ENCODE measurements at regions not wholly inside any gene's neighbourhood (a gene's known extent, or its start where the extent isn't known, plus 50 kb on each side); places are given as distances from the start of the nearest gene placed in this dataset.

DNA sequence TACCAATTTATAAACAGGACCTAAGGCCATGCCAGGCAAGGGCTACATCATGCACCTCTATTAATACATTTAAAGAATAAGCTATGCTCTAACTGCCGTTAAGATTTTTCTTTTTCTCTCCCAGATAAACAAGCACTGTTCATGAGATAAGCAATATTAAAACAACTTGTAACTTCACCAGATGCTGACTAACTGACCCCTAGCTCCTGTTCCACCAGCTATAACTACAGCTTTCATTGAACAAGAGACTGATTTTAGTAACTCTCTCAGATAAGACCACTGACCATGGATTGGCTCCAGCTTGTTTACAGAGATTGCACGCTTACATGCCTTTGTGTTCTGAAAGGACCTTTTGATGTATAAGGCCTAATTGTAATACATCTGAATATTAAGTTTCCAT, 540.7 kb upstream of the NECTIN3 start:
- Mint-ChIP-seq H3K27ac (no peak overlapping the region), H3K27me3 (ENCODE audit: insufficient read depth) (no peaks in the 10 kb centered on the region), H3K9me3 (no peaks in the 10 kb centered on the region), H3K36me3 (ENCODE audit: low read depth) (no peaks in the 10 kb centered on the region), H3K4me3 (no peak overlapping the region), H3K4me1 (ENCODE audit: low read depth) (no peaks in the 10 kb centered on the region)
- intact Hi-C loops (cut with micrococcal nuclease): no loop called here
- DNase-seq (ENCODE audit: low spot score): no peak

DNA sequence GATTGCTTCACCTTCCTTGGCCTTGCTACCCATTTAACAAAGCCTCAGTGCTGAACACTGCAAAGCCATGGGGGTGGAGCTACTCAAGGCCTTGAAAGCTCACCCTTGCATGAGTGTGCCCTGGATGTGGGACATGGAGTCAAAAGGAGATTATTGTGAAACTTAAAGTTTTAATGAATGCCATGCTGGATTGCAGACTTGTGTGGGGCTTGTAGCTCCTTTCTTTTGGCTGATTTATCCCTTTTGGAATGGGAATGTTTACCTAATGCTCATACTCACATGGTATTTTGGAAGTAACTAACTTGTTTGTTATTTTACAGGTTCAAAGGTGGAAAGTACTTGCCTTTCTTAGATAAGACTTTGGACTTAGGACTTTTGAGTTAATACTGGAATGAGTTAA, 538.5 kb upstream of the NECTIN3 start:
- Mint-ChIP-seq H3K27me3 (ENCODE audit: insufficient read depth) (no peaks in the 10 kb centered on the region), H3K4me1 (ENCODE audit: low read depth) (no peaks in the 10 kb centered on the region), H3K4me3 (no peak overlapping the region), H3K27ac (no peak overlapping the region), H3K9me3 (no peaks in the 10 kb centered on the region), H3K36me3 (ENCODE audit: low read depth) (no peaks in the 10 kb centered on the region)
- intact Hi-C loops (cut with micrococcal nuclease): no loop called here
- no peak for DNase-seq (ENCODE audit: low spot score)

DNA sequence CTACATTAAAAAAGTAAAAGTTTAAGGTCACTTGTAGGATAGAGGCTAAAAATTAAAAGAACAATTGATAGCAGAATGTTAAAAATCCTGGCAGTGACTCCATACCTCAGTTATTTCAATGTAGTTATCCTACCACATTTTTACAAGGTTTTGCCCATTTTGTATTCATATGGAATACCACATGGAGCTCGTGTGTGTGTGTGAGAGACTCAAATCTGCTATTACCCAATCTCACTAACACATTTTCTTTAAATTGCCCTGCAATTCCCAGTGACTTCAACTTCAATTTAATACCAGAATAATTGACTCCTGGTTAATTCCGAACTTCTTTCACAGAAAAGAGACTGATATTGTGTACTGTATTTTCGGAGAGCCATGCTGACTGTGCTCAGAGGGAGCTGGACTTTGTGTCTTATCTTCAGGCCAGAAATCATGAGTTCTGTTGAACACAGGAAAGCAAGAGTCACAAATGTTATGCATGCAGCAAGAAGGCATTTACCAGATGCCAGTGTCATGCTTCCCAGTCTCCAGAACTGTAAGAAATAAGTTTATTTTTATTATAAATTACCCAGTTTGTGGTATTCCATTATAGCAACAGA, 529.0 kb upstream of the NECTIN3 start:
- Mint-ChIP-seq H3K9me3 (no peaks in the 10 kb centered on the region), H3K36me3 (ENCODE audit: low read depth) (no peaks in the 10 kb centered on the region), H3K4me3 (no peak overlapping the region), H3K27ac (no peak overlapping the region), H3K27me3 (ENCODE audit: insufficient read depth) (no peaks in the 10 kb centered on the region), H3K4me1 (ENCODE audit: low read depth) (no peaks in the 10 kb centered on the region)
- intact Hi-C loops (cut with micrococcal nuclease): no loop called here
- no peak for DNase-seq (ENCODE audit: low spot score)

DNA sequence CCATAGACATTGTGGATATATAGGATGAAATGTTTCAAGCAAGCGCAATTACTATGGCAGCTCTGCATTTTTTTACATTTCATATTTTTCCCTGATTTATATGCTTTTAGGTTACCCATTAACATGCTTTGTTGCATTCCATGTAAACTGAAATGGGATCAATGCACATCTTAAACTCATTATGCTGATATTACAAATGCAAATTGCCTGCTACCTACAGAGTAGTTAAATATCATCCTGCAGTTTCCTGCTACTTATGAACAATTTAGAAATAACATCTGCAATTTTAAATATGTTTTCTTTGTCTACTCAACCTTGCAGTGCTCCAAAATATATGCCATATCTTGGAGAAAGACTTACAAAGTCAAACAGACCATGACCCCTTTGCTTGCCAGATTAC, 526.9 kb upstream of the NECTIN3 start:
- DNase-seq (ENCODE audit: low spot score): no peak
- no peak overlapping the region for H3K4me3 Mint-ChIP-seq
- H3K9me3 Mint-ChIP-seq: no peaks in the 10 kb centered on the region
- no peaks in the 10 kb centered on the region for H3K27me3 Mint-ChIP-seq (ENCODE audit: insufficient read depth)
- intact Hi-C loops (cut with micrococcal nuclease): no loop called here
- H3K4me1 Mint-ChIP-seq (ENCODE audit: low read depth): no peaks in the 10 kb centered on the region
- no peaks in the 10 kb centered on the region for H3K36me3 Mint-ChIP-seq (ENCODE audit: low read depth)
- no peak overlapping the region for H3K27ac Mint-ChIP-seq

DNA sequence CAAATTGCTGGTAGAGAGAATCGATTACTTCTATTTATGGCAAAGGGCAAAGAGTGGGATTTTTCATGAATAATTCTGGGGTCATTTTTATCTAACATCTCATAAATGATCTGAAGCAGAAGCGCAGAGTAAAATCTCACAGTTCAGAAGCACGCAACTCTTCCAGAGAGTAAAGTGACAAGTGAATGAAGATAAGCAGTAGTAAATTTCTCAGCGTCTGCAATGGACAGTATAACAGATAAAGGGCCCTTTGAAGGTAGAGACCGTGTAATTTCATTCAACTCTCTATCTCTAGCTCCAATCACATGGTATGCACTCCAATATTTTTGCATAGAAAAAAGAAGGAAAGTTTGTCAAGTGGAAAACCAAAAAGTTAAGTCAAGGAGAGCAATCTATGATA, 521.1 kb upstream of the NECTIN3 start:
- no peak for DNase-seq (ENCODE audit: low spot score)
- no peaks in the 10 kb centered on the region for H3K4me1 Mint-ChIP-seq (ENCODE audit: low read depth)
- H3K9me3 Mint-ChIP-seq: no peaks in the 10 kb centered on the region
- H3K36me3 Mint-ChIP-seq (ENCODE audit: low read depth): no peaks in the 10 kb centered on the region
- H3K27ac Mint-ChIP-seq: no peak overlapping the region
- no peaks in the 10 kb centered on the region for H3K27me3 Mint-ChIP-seq (ENCODE audit: insufficient read depth)
- H3K4me3 Mint-ChIP-seq: no peak overlapping the region
- intact Hi-C loops (cut with micrococcal nuclease): no loop called here

DNA sequence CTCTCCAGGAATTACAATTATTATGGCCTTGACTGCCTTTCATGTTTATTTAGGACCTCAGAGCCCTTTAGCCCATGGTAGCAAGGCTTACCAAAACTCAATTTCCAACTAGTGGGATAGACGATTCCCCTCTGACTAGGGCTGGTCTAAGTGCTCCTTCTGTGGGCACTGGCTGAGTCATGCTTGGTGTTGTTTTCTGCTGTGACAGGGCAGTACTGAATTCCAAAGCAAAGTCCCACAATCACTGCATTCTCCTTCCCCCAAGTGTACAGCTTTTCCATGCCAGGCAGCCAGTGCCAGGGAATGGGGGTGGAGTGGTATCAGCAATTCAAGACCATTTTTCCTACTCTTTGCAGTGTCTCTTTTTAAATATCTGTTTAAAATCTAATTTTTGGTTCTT, 509.0 kb upstream of the NECTIN3 start:
- no peaks in the 10 kb centered on the region for H3K9me3 Mint-ChIP-seq
- H3K27ac Mint-ChIP-seq: no peak overlapping the region
- H3K4me1 Mint-ChIP-seq (ENCODE audit: low read depth): no peaks in the 10 kb centered on the region
- DNase-seq (ENCODE audit: low spot score): no peak
- H3K4me3 Mint-ChIP-seq: no peak overlapping the region
- no peaks in the 10 kb centered on the region for H3K36me3 Mint-ChIP-seq (ENCODE audit: low read depth)
- intact Hi-C loops (cut with micrococcal nuclease): no loop called here
- H3K27me3 Mint-ChIP-seq (ENCODE audit: insufficient read depth): no peaks in the 10 kb centered on the region

DNA sequence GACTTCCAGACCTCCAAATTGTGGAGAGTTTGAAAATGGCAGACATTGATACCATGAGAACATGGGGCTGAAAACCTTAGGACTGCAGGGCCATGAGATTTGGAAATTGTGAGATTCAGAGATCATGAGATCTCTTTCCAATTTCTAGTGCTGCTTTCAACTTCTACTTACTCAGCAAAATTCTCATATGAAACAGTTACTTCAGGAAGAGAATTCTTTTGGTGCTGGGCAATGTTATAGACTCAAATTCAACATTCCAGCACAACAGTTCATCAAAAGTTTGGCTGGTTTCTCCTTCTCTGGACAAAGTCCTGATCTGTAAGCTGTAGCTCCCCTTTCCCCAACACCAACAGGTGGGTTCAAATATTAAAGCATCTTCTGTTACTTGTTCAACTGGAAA, 506.9 kb upstream of the NECTIN3 start:
- no peak for DNase-seq (ENCODE audit: low spot score)
- Mint-ChIP-seq H3K4me1 (ENCODE audit: low read depth) (no peaks in the 10 kb centered on the region), H3K4me3 (no peak overlapping the region), H3K27ac (no peak overlapping the region), H3K9me3 (no peaks in the 10 kb centered on the region), H3K27me3 (ENCODE audit: insufficient read depth) (no peaks in the 10 kb centered on the region), H3K36me3 (ENCODE audit: low read depth) (no peaks in the 10 kb centered on the region)
- intact Hi-C loops (cut with micrococcal nuclease): no loop called here

DNA sequence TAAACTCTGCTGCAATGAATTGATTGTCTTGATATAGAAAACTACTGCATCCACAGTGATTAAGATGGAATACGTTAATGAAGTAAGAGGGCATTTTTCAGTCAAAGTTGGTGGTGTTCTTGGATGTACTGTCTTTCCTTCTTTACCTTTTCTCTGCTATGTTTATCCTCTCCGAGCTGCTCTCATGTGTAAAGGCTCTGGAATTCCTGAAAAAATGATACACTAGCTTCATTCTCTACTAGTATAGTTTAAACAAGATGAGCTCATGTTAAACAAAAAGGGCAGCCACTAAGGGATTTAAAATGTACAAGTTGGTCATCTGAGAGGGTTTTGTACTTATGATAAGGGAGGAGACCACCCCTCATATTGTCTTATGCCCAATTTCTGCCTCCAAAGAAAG, 504.6 kb upstream of the NECTIN3 start:
- H3K9me3 Mint-ChIP-seq: no peaks in the 10 kb centered on the region
- no peak overlapping the region for H3K27ac Mint-ChIP-seq
- intact Hi-C loops (cut with micrococcal nuclease): no loop called here
- no peaks in the 10 kb centered on the region for H3K4me1 Mint-ChIP-seq (ENCODE audit: low read depth)
- H3K36me3 Mint-ChIP-seq (ENCODE audit: low read depth): no peaks in the 10 kb centered on the region
- no peaks in the 10 kb centered on the region for H3K27me3 Mint-ChIP-seq (ENCODE audit: insufficient read depth)
- H3K4me3 Mint-ChIP-seq: no peak overlapping the region
- no peak for DNase-seq (ENCODE audit: low spot score)

DNA sequence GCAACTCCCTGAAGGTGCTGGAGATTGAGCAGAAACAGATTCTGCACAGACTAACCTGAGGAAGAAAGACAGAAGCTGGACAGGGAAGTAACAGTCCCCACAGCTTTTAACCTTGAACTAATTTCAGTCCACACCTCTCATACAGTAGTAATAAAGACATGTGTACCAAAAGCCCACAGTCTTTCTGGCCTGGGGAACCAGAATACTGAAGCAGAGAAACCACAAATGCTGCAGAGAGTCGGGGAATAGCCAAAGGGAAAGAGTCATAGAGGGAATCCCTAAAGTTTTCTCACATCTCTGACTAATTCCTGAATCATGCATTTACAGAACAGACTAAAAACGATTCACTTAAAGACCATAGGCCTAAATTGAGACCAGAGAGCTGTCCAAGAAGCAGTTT, 503.4 kb upstream of the NECTIN3 start:
- H3K9me3 Mint-ChIP-seq: no peaks in the 10 kb centered on the region

DNA sequence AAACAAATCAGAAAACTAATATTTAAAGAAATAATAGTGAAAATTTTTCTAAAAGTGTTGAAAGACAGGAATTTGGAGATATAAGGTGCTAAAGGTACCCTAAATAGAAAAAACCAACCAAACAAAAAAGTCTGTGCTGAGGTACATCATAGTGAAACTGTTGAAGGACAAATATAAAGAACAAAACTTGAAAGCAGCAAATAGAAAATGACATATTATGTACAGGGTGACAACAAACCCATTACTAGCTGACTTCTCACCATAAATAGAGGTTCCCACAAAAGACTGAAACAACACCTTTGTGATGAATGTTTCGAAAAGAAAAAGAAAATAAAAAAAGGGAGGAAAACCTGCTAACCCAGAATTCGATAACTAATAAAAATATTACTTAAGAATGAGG, 502.5 kb upstream of the NECTIN3 start:
- no peaks in the 10 kb centered on the region for H3K27me3 Mint-ChIP-seq (ENCODE audit: insufficient read depth)
- intact Hi-C loops (cut with micrococcal nuclease): no loop called here
- H3K36me3 Mint-ChIP-seq (ENCODE audit: low read depth): no peaks in the 10 kb centered on the region
- H3K4me3 Mint-ChIP-seq: no peak overlapping the region
- H3K9me3 Mint-ChIP-seq: no peaks in the 10 kb centered on the region
- no peak for DNase-seq (ENCODE audit: low spot score)
- no peaks in the 10 kb centered on the region for H3K4me1 Mint-ChIP-seq (ENCODE audit: low read depth)
- H3K27ac Mint-ChIP-seq: no peak overlapping the region

More for the DNA sequence above, 503.4 kb upstream of the NECTIN3 start:
- no peaks in the 10 kb centered on the region for H3K27me3 Mint-ChIP-seq (ENCODE audit: insufficient read depth)
- intact Hi-C loops (cut with micrococcal nuclease): no loop called here
- DNase-seq (ENCODE audit: low spot score): no peak
- H3K4me1 Mint-ChIP-seq (ENCODE audit: low read depth): no peaks in the 10 kb centered on the region
- H3K27ac Mint-ChIP-seq: no peak overlapping the region
- no peaks in the 10 kb centered on the region for H3K36me3 Mint-ChIP-seq (ENCODE audit: low read depth)
- H3K4me3 Mint-ChIP-seq: no peak overlapping the region

DNA sequence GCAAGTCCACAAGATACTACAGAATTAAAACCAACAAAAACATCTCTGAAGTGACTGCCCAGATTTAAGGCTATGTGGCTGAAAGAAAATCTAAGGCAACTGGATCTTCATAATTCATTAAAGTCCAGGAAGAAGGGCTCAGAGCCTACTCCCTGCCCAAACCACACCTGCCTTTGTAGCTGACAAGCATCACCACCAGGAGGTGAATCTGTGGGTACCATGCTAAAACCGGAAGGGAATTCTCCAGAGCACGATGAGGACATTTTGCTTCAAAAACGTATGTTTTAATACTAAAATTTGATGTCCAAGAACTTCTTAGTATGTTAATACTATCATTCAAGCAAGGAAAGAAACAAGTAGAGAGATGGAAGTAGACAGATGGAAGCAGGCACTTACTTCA, 495.9 kb upstream of the NECTIN3 start:
- no peak overlapping the region for H3K27ac Mint-ChIP-seq
- no peak for DNase-seq (ENCODE audit: low spot score)
- H3K27me3 Mint-ChIP-seq (ENCODE audit: insufficient read depth): peaks cover 2% of the 10 kb centered on the region
- no peaks in the 10 kb centered on the region for H3K9me3 Mint-ChIP-seq
- no peak overlapping the region for H3K4me3 Mint-ChIP-seq
- no peaks in the 10 kb centered on the region for H3K36me3 Mint-ChIP-seq (ENCODE audit: low read depth)
- intact Hi-C loops (cut with micrococcal nuclease): no loop called here
- H3K4me1 Mint-ChIP-seq (ENCODE audit: low read depth): no peaks in the 10 kb centered on the region

DNA sequence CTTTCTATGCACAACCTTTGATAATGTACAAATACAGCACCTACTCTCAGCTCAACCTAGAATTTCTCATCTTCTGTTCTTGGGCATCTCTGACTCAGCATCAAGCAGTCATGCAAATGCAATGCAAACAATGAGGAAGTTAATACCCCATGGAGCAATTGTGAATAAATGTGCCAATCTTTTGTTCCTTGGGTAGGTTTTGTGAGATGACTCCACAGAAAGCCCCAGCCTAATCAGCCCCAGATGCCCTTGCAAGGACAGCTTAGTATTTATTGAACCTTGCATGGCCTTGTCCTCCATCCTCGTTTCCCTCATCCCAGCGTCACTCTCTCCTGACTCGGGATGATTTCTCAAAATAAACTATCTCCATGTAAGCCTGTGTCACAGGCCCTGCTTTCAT, 494.7 kb upstream of the NECTIN3 start:
- H3K27me3 Mint-ChIP-seq (ENCODE audit: insufficient read depth): peaks cover 2% of the 10 kb centered on the region
- intact Hi-C loops (cut with micrococcal nuclease): no loop called here
- no peak for DNase-seq (ENCODE audit: low spot score)
- H3K9me3 Mint-ChIP-seq: no peaks in the 10 kb centered on the region
- no peaks in the 10 kb centered on the region for H3K4me1 Mint-ChIP-seq (ENCODE audit: low read depth)
- H3K36me3 Mint-ChIP-seq (ENCODE audit: low read depth): no peaks in the 10 kb centered on the region
- no peak overlapping the region for H3K27ac Mint-ChIP-seq
- H3K4me3 Mint-ChIP-seq: no peak overlapping the region

DNA sequence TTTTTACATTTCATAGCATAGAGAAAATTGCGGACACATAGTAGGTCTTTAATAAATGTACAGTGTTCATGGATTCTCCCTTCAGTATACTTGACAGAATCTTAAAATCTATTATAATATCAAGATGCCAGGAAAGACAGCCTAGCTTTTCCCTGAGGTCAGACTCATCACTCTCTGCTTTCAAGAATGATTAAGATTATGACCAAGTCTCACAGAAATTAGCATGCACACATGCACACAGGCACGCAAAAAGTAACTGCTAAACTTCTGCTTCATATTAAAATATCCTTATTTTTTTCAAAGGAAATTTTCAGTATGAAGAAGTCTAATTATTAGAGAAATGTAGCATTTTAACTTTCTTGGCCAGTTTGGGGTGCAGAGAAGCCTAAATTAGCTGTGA, 493.8 kb upstream of the NECTIN3 start:
- no peak for DNase-seq (ENCODE audit: low spot score)
- Mint-ChIP-seq H3K27ac (no peak overlapping the region), H3K4me3 (no peak overlapping the region), H3K27me3 (ENCODE audit: insufficient read depth) (peaks cover 4% of the 10 kb centered on the region), H3K4me1 (ENCODE audit: low read depth) (no peaks in the 10 kb centered on the region), H3K9me3 (no peaks in the 10 kb centered on the region), H3K36me3 (ENCODE audit: low read depth) (no peaks in the 10 kb centered on the region)
- intact Hi-C loops (cut with micrococcal nuclease): no loop called here

DNA sequence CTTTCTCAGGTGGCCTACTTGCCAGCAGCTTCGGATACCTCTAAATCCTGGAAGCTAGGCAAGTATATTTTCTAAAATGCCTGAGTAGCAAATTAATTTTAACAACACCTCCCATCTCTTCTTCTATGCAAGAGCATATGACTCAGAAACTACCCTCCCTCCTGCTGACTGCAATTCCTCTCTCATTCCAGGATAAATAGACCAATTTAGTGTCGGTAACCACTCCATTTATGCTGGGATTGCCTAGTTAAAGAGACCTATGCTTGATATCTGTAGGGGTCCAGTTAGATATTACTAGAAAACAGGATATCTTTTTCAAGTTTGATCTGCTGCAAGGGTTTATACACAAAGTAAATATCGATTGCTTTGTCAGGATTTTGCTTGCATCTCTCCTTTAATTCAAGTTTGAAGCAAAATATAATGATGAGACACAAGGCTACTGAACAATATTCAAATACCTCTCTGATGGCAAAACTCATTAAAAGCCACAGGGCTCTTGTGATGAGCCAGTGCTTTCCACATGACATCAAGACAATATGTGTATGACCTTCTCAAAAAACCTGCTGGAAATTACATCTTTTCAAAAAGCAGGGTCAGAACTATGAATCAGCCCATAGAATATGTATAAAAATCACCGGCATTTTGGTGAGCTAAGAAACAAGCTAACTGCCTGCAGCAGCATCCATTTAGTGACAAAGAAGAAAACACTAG, 491.6 kb upstream of the NECTIN3 start:
- no peak for DNase-seq (ENCODE audit: low spot score)
- Mint-ChIP-seq H3K27ac (no peak overlapping the region), H3K27me3 (ENCODE audit: insufficient read depth) (peaks cover 4% of the 10 kb centered on the region), H3K36me3 (ENCODE audit: low read depth) (no peaks in the 10 kb centered on the region), H3K9me3 (no peaks in the 10 kb centered on the region), H3K4me3 (no peak overlapping the region), H3K4me1 (ENCODE audit: low read depth) (no peaks in the 10 kb centered on the region)
- intact Hi-C loops (cut with micrococcal nuclease): no loop called here

Data from activated T-helper 1 cell treated with anti-CD3 and anti-CD28 coated beads, Interleukin-12 subunit alpha, Interleukin-12 subunit beta, Interleukin-2, Interleukin-4 antibody, amounts not matched to agents 30 ng/mL and 10 ng/mL and 1 ng/mL, durations not matched to agents 14 hours and 24 hours and 36 hours (primary cell).